ENCODE measurements at regions not wholly inside any gene's neighbourhood (a gene's known extent, or its start where the extent isn't known, plus 50 kb on each side); places are given as distances from the start of the nearest gene placed in this dataset.

DNA sequence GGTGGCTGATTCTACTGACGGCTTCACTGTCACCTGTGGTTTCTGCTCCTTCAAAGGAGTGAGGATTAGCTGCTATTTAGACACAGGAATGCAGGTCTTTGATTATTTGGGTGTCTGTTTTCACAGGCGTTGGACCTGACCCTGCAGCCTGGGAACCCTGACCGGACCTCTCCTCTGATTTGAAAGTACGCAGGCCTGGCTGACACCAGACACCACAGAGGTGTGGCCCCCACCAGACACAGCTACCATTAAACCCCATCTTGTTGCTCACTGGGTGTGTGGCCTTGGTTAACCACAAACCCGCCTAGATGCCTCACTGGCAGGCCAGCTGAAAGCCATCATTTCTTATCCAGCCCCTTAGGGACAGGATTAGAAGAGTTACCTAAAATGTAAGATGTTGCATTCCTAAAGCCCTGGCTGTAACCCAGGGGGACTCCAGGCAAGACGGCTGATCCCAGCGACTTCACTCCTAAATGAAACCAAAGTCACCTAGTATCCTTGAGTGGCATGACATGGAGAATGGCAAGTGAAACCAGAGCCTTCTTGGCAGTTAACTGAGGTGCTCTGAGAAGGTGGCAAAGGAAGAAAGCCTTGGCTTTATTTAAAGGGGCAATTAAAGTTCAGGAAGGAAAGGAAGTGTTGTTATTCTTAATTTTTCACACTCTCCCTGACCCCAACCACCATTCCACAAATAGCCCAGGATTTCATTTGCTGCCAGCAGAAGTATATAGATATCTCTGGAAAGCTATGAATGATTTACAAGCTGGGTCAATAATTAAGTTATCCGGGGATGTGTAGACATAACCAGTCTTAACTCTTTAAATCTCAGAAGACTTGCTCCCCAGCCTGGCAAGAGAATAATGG is 169.9 kb downstream of the QRSL1 start:
- Histone ChIP-seq H3K4me3 (ENCODE audit: low read length) (no peak overlapping the region), H2AFZ (ENCODE audit: low read depth, low read length) (no peak overlapping the region), H3K27me3 (ENCODE audit: insufficient read depth, low read length) (no peaks in the 10 kb centered on the region), H3K36me3 (ENCODE audit: insufficient read depth, low read length) (no peaks in the 10 kb centered on the region), H3K4me1 (ENCODE audit: insufficient read depth, low read length) (peaks cover 20% of the 10 kb centered on the region), H3K9me3 (ENCODE audit: low read length) (no peaks in the 10 kb centered on the region)

DNA sequence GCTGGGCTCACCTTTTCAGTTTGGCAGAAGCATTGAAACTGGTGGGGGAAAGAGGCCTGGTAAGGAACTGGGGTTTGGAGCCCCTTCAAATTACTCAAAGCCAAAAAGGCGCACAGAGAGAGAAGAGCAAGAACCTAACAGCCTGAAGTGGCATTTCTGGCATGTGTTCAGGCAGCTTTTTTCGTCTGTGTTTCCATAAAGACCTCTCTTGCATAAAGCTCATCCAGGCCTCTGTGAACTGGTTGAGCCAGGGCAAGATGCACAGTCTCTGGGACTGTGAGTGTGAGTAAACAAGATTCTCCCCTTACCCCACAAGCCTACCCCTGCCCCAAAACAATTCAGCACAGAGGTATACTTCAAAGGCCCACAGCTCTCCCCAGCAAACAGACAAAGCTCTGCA is 167.8 kb downstream of the QRSL1 start:
- Histone ChIP-seq H3K4me1 (ENCODE audit: insufficient read depth, low read length) (peaks cover 11% of the 10 kb centered on the region), H3K9me3 (ENCODE audit: low read length) (no peaks in the 10 kb centered on the region), H3K4me3 (ENCODE audit: low read length) (no peak overlapping the region), H2AFZ (ENCODE audit: low read depth, low read length) (no peak overlapping the region), H3K36me3 (ENCODE audit: insufficient read depth, low read length) (no peaks in the 10 kb centered on the region), H3K27me3 (ENCODE audit: insufficient read depth, low read length) (no peaks in the 10 kb centered on the region)

DNA sequence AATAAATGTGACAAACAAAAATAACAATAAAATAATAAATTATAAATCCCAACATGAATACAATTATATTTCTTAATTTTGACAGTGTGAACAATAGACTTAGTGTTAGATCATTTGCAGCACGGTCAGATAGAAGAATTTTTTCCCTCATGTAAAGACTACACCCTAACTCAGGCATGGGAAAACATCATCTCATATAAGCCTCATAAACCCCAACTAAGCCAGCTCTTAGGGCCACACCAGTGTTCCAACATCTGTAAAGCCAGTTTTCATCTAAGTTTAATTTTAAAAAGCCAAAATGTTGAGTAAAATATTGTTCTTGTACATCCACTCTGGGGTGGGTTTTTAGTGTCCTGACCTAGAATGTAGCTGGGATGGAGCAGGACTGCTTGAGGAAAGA is 167.4 kb downstream of the QRSL1 start:
- H3K9me3 ChIP-seq (ENCODE audit: low read length), result no peaks in the 10 kb centered on the region
- H3K27me3 ChIP-seq (ENCODE audit: insufficient read depth, low read length), result no peaks in the 10 kb centered on the region
- no peak overlapping the region for H3K4me3 ChIP-seq (ENCODE audit: low read length)
- peaks cover 7% of the 10 kb centered on the region for H3K4me1 ChIP-seq (ENCODE audit: insufficient read depth, low read length)
- H2AFZ ChIP-seq (ENCODE audit: low read depth, low read length), result no peak overlapping the region
- no peaks in the 10 kb centered on the region for H3K36me3 ChIP-seq (ENCODE audit: insufficient read depth, low read length)

DNA sequence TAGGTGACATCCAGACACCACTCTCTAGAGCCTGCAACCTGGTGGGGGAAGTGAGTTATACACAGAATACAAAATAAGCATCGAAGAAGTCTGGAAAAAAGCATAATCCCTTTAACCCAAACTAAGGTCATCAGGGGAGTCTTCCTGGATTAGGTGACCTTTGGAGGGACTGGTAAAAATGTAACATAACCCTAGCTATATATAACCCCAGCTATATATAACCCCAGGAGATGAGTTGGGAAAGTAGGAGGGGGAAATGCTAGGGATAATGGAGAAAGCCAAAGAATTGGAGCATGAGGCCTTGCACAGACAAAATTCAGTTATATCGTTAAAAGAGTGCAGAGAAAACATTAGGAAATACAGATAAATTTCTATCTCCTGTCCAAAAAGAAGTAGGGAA is 164.8 kb downstream of the QRSL1 start:
- Histone ChIP-seq H3K36me3 (ENCODE audit: insufficient read depth, low read length) (no peaks in the 10 kb centered on the region), H2AFZ (ENCODE audit: low read depth, low read length) (no peak overlapping the region), H3K4me1 (ENCODE audit: insufficient read depth, low read length) (no peaks in the 10 kb centered on the region), H3K4me3 (ENCODE audit: low read length) (no peak overlapping the region), H3K9me3 (ENCODE audit: low read length) (no peaks in the 10 kb centered on the region), H3K27me3 (ENCODE audit: insufficient read depth, low read length) (no peaks in the 10 kb centered on the region)

DNA sequence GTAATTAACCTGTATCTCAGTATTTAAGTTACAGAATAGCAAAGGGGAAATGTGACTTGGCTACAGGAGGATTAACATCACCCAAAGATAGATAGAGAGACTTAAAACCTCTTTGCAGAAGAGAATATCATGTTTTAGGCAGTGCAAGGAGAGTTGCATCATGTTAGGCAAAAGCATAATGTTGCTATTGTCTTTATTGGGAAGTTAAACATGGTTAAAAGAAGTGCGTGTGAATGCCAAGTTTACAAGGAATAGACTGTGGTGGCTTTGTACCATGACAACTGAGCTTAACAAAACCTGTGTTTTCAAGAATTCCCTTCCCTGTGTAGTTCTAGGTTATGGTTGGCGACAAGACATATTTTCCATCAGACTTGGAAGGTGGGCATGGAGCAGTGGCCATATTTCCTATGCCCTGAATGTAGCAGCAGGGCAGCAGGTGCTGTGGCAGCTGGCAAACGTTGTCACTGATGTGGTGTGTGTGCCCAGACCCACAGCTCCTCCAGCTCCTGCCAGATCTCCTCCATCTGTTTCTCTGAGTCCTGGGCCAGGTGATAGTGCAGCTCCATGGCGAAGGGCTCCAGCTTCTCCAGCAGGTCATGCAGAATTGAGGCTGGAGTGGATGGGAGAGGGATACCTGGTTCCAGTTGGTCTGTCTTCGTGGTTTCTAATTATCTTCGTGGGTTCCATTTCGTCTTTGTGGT is 163.3 kb downstream of the QRSL1 start:
- H3K36me3 ChIP-seq (ENCODE audit: insufficient read depth, low read length), result no peaks in the 10 kb centered on the region
- H3K4me3 ChIP-seq (ENCODE audit: low read length), result no peak overlapping the region
- H3K4me1 ChIP-seq (ENCODE audit: insufficient read depth, low read length), result no peaks in the 10 kb centered on the region

DNA sequence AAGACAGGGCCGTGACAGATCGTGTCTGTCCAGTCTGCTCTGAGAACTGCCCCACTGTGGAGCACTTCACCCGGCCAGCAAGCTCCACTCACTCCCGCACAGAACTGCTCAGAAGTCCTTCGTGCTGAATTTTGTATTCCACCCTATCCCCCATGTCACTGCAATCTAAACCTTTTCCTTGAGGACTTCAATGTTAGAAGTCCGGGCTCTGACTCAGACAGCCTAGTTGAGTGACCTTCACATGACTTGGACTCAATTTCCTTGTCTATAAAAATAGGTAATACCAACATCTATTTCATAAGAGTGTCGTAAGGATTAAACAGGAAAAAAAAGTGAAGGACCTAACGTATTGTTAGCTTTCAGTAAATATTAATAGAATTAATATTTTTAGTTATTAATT is 161.6 kb downstream of the QRSL1 start:
- Histone ChIP-seq H3K36me3 (ENCODE audit: insufficient read depth, low read length) (no peaks in the 10 kb centered on the region), H3K4me1 (ENCODE audit: insufficient read depth, low read length) (no peaks in the 10 kb centered on the region), H3K4me3 (ENCODE audit: low read length) (no peak overlapping the region), H3K27me3 (ENCODE audit: insufficient read depth, low read length) (no peaks in the 10 kb centered on the region), H2AFZ (ENCODE audit: low read depth, low read length) (no peak overlapping the region), H3K9me3 (ENCODE audit: low read length) (no peaks in the 10 kb centered on the region)

More for the DNA sequence above, 163.3 kb downstream of the QRSL1 start:
- no peaks in the 10 kb centered on the region for H3K27me3 ChIP-seq (ENCODE audit: insufficient read depth, low read length)
- H3K9me3 ChIP-seq (ENCODE audit: low read length), result no peaks in the 10 kb centered on the region
- H2AFZ ChIP-seq (ENCODE audit: low read depth, low read length), result no peak overlapping the region

DNA sequence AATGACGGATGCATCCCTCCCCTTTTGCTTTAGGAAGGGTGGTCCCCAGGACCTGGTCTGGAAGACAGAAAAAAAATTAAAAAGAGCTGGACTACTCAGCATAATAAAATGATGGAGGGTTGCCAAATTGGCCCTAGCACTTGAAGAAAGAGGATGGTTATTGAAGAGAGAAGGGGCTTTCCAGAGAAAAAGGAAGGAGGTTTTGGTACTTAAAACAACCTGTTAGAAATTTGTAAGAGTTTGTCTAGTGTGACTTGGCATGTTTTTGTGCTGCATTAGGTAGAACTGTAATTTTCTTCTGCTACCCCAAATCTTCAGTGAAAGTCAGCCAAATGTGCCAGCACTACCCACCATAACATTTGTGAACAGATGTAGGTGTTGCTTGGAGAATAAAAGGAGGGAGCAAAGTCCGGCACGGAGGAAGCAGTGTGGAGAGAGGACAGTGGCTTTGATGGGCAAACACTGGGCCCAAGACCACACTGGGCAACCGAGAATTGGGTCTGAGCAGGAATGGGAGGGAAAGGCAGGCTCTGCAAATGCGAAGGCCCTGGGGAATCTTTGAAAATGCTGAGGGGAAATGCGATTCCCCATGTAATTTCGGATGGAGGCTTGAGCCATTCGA is 160.9 kb downstream of the QRSL1 start:
- Histone ChIP-seq H3K4me1 (ENCODE audit: insufficient read depth, low read length) (no peaks in the 10 kb centered on the region), H3K27me3 (ENCODE audit: insufficient read depth, low read length) (no peaks in the 10 kb centered on the region), H3K36me3 (ENCODE audit: insufficient read depth, low read length) (no peaks in the 10 kb centered on the region), H3K9me3 (ENCODE audit: low read length) (no peaks in the 10 kb centered on the region), H2AFZ (ENCODE audit: low read depth, low read length) (no peak overlapping the region), H3K4me3 (ENCODE audit: low read length) (no peak overlapping the region)

DNA sequence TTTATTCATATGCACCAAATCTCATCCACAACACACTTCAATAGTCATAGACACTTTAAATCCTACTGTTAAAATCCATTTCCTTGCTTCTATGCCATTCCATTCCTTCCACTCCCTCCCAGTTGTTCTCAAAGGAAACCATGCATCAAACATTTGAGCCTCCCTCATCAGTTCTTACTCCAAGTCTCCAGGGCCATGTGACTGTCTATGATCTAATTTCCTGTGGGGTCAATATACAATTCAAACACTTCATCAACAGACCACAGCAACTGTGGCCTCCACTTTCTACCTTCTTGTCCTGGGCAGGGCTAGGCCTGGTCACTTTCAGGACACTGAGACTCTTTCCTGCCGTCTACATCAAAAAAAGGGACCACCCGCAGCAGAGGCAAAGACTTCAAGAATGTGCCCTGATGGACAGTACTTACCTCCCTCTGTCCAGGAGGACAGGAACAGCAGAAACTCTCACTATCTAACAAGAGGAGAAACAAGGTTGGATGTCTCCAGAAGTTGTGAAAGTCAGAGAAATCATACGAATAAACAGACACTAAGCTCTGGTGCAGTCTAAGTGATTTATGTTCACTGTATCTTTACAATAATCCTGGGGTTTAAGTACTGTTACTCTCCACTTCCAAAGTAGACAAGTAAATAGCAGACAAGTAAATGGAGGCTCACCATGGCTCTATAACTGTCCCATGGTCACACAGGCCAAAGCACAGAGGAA is 160.2 kb downstream of the QRSL1 start:
- H3K36me3 ChIP-seq (ENCODE audit: insufficient read depth, low read length), result no peaks in the 10 kb centered on the region
- H3K4me1 ChIP-seq (ENCODE audit: insufficient read depth, low read length), result no peaks in the 10 kb centered on the region
- H3K27me3 ChIP-seq (ENCODE audit: insufficient read depth, low read length), result no peaks in the 10 kb centered on the region
- H3K4me3 ChIP-seq (ENCODE audit: low read length), result no peak overlapping the region
- H3K9me3 ChIP-seq (ENCODE audit: low read length), result no peaks in the 10 kb centered on the region
- no peak overlapping the region for H2AFZ ChIP-seq (ENCODE audit: low read depth, low read length)

DNA sequence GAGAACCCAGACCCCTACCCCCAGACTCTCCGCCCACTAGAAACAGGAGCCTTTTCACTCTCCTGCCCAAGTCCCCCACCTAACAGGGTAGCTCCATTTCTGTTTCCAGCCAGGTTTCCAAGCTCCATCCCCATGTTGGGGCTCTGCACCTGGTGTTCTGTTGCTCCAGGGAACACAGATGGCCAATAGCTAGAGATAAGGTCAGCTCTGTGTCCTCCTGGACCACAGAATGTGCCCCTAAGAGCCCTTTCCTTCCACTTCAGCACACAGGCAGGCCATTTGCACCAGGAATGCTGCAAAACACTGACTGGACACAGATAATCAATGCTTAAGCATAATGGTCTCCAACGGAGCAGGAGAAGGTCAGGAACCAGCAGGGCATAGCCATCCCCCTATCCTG is 159.4 kb downstream of the QRSL1 start:
- Histone ChIP-seq H3K4me1 (ENCODE audit: insufficient read depth, low read length) (no peaks in the 10 kb centered on the region), H3K36me3 (ENCODE audit: insufficient read depth, low read length) (no peaks in the 10 kb centered on the region), H2AFZ (ENCODE audit: low read depth, low read length) (no peak overlapping the region), H3K27me3 (ENCODE audit: insufficient read depth, low read length) (no peaks in the 10 kb centered on the region), H3K4me3 (ENCODE audit: low read length) (no peak overlapping the region), H3K9me3 (ENCODE audit: low read length) (no peaks in the 10 kb centered on the region)

DNA sequence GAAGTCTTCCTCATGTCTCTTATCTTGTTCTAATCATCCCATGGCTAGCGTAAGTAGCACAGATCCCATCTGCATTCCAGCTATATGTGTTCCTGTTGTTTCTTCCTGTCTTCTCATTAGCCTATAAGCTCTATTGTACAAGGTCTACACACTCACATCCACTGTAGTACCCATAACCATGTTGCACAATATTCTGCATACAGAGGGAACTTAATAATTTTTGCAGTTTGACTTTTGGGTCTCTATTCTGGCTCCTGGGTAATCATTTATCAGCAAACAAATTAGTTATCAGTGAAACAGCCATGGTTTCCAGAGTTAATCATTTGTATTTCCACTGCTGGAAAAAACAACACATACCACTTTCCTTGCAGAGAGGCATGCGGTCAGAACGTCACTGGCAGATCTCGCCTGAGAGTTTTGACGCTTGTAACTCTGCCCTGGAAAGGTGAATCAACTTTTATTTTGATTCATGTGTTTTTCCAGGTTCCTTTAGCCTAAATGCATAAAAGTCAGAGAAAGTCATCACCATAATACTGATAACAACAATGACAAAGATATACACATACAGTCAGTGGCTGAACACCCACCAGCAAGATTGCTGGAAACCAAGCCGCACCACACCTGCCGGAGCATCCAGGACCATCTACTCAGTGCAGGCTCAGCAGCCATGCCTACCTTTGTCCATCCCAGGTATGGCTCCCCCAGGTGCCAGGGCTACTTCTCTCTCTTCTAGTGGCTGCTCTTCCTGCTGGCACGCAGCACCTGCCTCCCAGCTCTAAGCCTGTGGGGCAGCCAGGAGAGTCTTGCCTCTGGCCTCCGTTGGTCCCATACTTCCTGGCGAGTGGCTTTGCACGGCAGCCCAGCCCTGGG is 158.2 kb downstream of the QRSL1 start:
- Histone ChIP-seq H3K4me3 (ENCODE audit: low read length) (no peak overlapping the region), H3K27me3 (ENCODE audit: insufficient read depth, low read length) (no peaks in the 10 kb centered on the region), H3K9me3 (ENCODE audit: low read length) (no peaks in the 10 kb centered on the region), H2AFZ (ENCODE audit: low read depth, low read length) (no peak overlapping the region), H3K4me1 (ENCODE audit: insufficient read depth, low read length) (no peaks in the 10 kb centered on the region), H3K36me3 (ENCODE audit: insufficient read depth, low read length) (no peaks in the 10 kb centered on the region)

DNA sequence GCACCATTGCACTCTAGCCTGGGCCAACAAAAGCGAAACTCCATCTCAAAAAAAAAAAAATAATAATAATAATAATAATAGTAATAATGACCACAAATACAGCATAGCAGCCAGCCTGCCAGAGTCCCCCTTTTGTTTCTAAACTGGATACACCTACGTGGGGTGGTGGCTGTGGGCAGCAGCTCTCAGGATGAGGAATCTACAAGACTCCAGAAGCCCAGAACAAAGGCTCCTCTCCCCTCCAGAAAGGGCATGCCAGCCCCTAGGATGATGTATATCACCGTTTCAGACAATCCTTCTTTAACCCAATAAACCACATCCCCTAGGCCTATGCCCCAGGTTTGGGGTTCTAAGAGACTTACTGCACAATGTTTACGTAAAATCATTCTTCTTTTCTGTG is 155.9 kb downstream of the QRSL1 start:
- Histone ChIP-seq H3K36me3 (ENCODE audit: insufficient read depth, low read length) (no peaks in the 10 kb centered on the region), H3K27me3 (ENCODE audit: insufficient read depth, low read length) (no peaks in the 10 kb centered on the region), H3K4me3 (ENCODE audit: low read length) (no peak overlapping the region), H3K9me3 (ENCODE audit: low read length) (no peaks in the 10 kb centered on the region), H2AFZ (ENCODE audit: low read depth, low read length) (no peak overlapping the region), H3K4me1 (ENCODE audit: insufficient read depth, low read length) (no peaks in the 10 kb centered on the region)
